A549 (cell line): ENCODE measurements at regions not wholly inside any gene's neighbourhood (a gene's known extent, or its start where the extent isn't known, plus 50 kb on each side); places are given as distances from the start of the nearest gene placed in this dataset.

ENCODE experiments used
- ATAC-seq, 2 experiments: fragments of 200-7000 bp in 1 of 2; fragments of >200 bp in 1 of 2; cut with Nextera tagmentation in 1 of 2; cut with Tn5 transposase in 1 of 2; 3 replicates each; pipeline versions ENCODE4 v1.8.0 to v1.9.1; 2018 to 2020; ENCODE audit warnings: mild to moderate bottlenecking in 1 of 2, moderate library complexity in 1 of 2
- CTCF ChIA-PET: fragments of 300-600 bp; sonication (Branson Sonifier 250); formaldehyde crosslinking; extraction: SDS; loops from one replicate; lab custom pipeline; 2021; ENCODE audit warnings: antibody characterized with exemption, inconsistent platforms; lab: Yijun Ruan, JAX
- POLR2A ChIA-PET: fragments of 350-600 bp; formaldehyde crosslinking; extraction: SDS; loops from one replicate; lab custom pipeline; 2021; ENCODE audit warnings: antibody characterized with exemption, inconsistent platforms; lab: Yijun Ruan, JAX
- DNase-seq, 2 experiments: peaks; one replicate each; pipeline versions ENCODE4 v3.0.0 to v3.0.0-alpha.2; 2011 to 2016; ENCODE audit warnings: low read depth in 1 of 2, low spot score in 1 of 2
- FAIRE-seq: peaks from 2 replicates; lab custom pipeline; 2011; peaks lifted over from hg19 to GRCh38; lab: Jason Lieb, UNC
- H3K27ac ChIP-seq, 2 experiments: fragments of >200 bp; sonication (Bioruptor Twin); formaldehyde crosslinking; 3 replicates each; pipeline ENCODE4 v1.5.1; 2016 to 2017
- H3K4me1 ChIP-seq: fragments of >200 bp; sonication (Bioruptor Twin); formaldehyde crosslinking; 3 replicates; pipeline ENCODE4 v1.6.1; 2016
- H3K4me2 ChIP-seq: fragments of >200 bp; sonication (Bioruptor Twin); formaldehyde crosslinking; 3 replicates; pipeline ENCODE4 v1.6.1; 2016
- H3K4me3 ChIP-seq: fragments of >200 bp; sonication (Bioruptor Twin); formaldehyde crosslinking; 3 replicates; pipeline ENCODE4 v1.5.1; 2016
- H3K9me3 ChIP-seq: fragments of >200 bp; sonication (Bioruptor Twin); formaldehyde crosslinking; 3 replicates; pipeline ENCODE4 v1.6.1; 2016
- BHLHE40 ChIP-seq: IDR thresholded peaks from 2 replicates; pipeline ENCODE4 v1.6.1; 2012; ENCODE audit warnings: low read depth, low read length, inconsistent platforms
- CEBPB ChIP-seq, 2 experiments: fragments of >200 bp in 1 of 2; sonication (Bioruptor Twin) in 1 of 2; formaldehyde crosslinking in 1 of 2; IDR thresholded peaks; 2 replicates each; pipeline ENCODE4 v1.6.1; 2012 to 2016
- CHD2 ChIP-seq: fragments of 150-350 bp; IDR thresholded peaks from 2 replicates; pipeline ENCODE4 v1.6.1; 2014; ENCODE audit warnings: low read length; ENCODE audit not compliant: partially characterized antibody
- EHMT2 ChIP-seq: fragments of 200-600 bp; sonication (generic); IDR thresholded peaks from 2 replicates; pipeline ENCODE4 v1.6.1; 2016; ENCODE audit warnings: antibody characterized with exemption, low read depth, mild to moderate bottlenecking, moderate library complexity
- ESRRA ChIP-seq: fragments of 150-350 bp; IDR thresholded peaks from 2 replicates; pipeline ENCODE4 v1.6.1; 2014; ENCODE audit warnings: mild to moderate bottlenecking, low read length, borderline replicate concordance
- HDAC2 ChIP-seq: fragments of 200-600 bp; sonication (generic); IDR thresholded peaks from 2 replicates; pipeline ENCODE4 v1.6.1; 2016
- HEYL ChIP-seq: fragments of 250-450 bp; sonication (Bioruptor Pico); IDR thresholded peaks from 2 replicates; pipeline ENCODE4 v1.8.0; 2021; ENCODE audit warnings: mild to moderate bottlenecking, moderate library complexity
- HOXA7 ChIP-seq: fragments of 250-450 bp; sonication (Bioruptor Pico); IDR thresholded peaks from 2 replicates; pipeline ENCODE4 v1.5.0; 2020; ENCODE audit warnings: mild to moderate bottlenecking, moderate library complexity
- HOXB13 ChIP-seq: fragments of 250-450 bp; sonication (Bioruptor Pico); IDR thresholded peaks from 2 replicates; pipeline ENCODE4 v1.5.0; 2020; ENCODE audit warnings: low read depth, mild to moderate bottlenecking, moderate library complexity
- HOXB5 ChIP-seq: fragments of 250-450 bp; sonication (Bioruptor Pico); IDR thresholded peaks from 2 replicates; pipeline ENCODE4 v1.5.0; 2020; ENCODE audit warnings: mild to moderate bottlenecking, moderate library complexity
- JUNB ChIP-seq: fragments of >200 bp; sonication (Bioruptor Twin); formaldehyde crosslinking; IDR thresholded peaks from 2 replicates; pipeline ENCODE4 v1.6.1; 2016
- KDM5A ChIP-seq: fragments of 200-600 bp; sonication (generic); IDR thresholded peaks from 2 replicates; pipeline ENCODE4 v1.6.1; 2016; ENCODE audit warnings: antibody characterized with exemption, mild to moderate bottlenecking
- MYC ChIP-seq: IDR thresholded peaks from 2 replicates; pipeline ENCODE4 v1.6.1; 2012; ENCODE audit warnings: mild to moderate bottlenecking, inconsistent platforms, low read length, improper control_type of control experiment, borderline replicate concordance
- NPAS2 ChIP-seq: fragments of 250-450 bp; sonication (Bioruptor Pico); IDR thresholded peaks from 2 replicates; pipeline ENCODE4 v1.8.0; 2022; ENCODE audit warnings: mild to moderate bottlenecking, moderate library complexity, borderline replicate concordance
- POLR2A ChIP-seq: IDR thresholded peaks from 2 replicates; pipeline ENCODE4 v1.6.1; 2012; ENCODE audit warnings: mild to moderate bottlenecking, low read length
- RFX5 ChIP-seq: fragments of 450-650 bp; IDR thresholded peaks from 2 replicates; pipeline ENCODE4 v1.7.1; 2014; ENCODE audit warnings: antibody characterized with exemption, mild to moderate bottlenecking, moderate library complexity
- SMC3 ChIP-seq: fragments of >200 bp; sonication (Bioruptor Twin); formaldehyde crosslinking; IDR thresholded peaks from 3 replicates; pipeline ENCODE4 v1.6.1; 2018; ENCODE audit warnings: inconsistent platforms
- TFCP2L1 ChIP-seq: fragments of 250-450 bp; sonication (Bioruptor Pico); IDR thresholded peaks from 2 replicates; pipeline ENCODE4 v1.5.0; 2021; ENCODE audit warnings: mild to moderate bottlenecking
- ZSCAN20 ChIP-seq: fragments of 250-450 bp; sonication (Bioruptor Pico); IDR thresholded peaks from 2 replicates; pipeline ENCODE4 v1.8.0; 2022; ENCODE audit warnings: mild to moderate bottlenecking, moderate library complexity
- WGBS: methylation state at CpG from one replicate; pipeline ENCODE4 v1.1.6; 2017; ENCODE audit errors: missing lambda C conversion rate; 5-methylcytosine and 5-hydroxymethylcytosine counted together
- TF ChIP-seq, protein P1 (sequence below): IDR thresholded peaks from 2 replicates; pipeline ENCODE4 v1.6.1; 2012
- TF ChIP-seq, protein P2 (sequence below): fragments of >200 bp; sonication (Bioruptor Twin); formaldehyde crosslinking; IDR thresholded peaks from 3 replicates; pipeline ENCODE4 v1.6.1; 2016
- TF ChIP-seq, protein P3 (sequence below): fragments of 250-450 bp; sonication (Bioruptor Pico); IDR thresholded peaks from 2 replicates; pipeline ENCODE4 v1.5.0; 2021; ENCODE audit warnings: mild to moderate bottlenecking, moderate library complexity, borderline replicate concordance
- TF ChIP-seq, protein P4 (sequence below): fragments of 250-450 bp; sonication (Bioruptor Pico); IDR thresholded peaks from 2 replicates; pipeline ENCODE4 v1.5.0; 2020; ENCODE audit warnings: low read depth, mild to moderate bottlenecking, moderate library complexity
- TF ChIP-seq, protein P5 (sequence below): fragments of 150-350 bp; IDR thresholded peaks from 2 replicates; pipeline ENCODE4 v1.6.1; 2014; ENCODE audit warnings: low read depth, mild to moderate bottlenecking, low read length
- TF ChIP-seq, protein P6 (sequence below): fragments of 200-600 bp; sonication (generic); IDR thresholded peaks from 2 replicates; pipeline ENCODE4 v1.6.1; 2016; ENCODE audit warnings: antibody characterized with exemption, mild to moderate bottlenecking, moderate library complexity
- TF ChIP-seq, protein P7 (sequence below): IDR thresholded peaks from 2 replicates; pipeline ENCODE4 v1.6.1; 2012; ENCODE audit warnings: low read depth, borderline replicate concordance

DNA sequence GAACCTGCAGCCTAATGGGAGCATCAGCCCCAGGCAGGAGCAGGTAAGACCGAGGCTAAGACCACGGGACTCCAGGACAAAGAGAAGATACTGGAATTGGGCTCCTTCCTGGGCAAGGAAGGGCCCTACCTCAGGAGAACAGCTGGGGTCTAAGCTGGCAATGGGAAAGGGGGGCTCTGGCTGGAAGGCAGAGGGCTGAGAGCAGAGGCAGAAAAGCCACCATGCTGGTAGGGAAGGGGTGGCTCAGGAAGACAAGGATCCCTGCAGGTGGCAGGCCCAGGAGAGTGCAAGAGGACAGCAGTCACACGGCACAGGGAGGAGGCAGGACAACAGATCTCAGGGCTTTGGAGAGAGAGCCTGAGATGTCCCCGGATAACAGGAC, 203.5 kb downstream of the NDUFA10 start:
- TF ChIP-seq, protein P1, sequence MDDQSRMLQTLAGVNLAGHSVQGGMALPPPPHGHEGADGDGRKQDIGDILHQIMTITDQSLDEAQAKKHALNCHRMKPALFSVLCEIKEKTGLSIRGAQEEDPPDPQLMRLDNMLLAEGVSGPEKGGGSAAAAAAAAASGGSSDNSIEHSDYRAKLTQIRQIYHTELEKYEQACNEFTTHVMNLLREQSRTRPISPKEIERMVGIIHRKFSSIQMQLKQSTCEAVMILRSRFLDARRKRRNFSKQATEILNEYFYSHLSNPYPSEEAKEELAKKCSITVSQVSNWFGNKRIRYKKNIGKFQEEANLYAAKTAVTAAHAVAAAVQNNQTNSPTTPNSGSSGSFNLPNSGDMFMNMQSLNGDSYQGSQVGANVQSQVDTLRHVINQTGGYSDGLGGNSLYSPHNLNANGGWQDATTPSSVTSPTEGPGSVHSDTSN = no peak
- TF ChIP-seq HOXB13 (CRISPR knock-in tag) = no peak
- no peak for TF ChIP-seq CHD2
- TF ChIP-seq ZSCAN20 (CRISPR knock-in tag) = no peak
- no peak for TF ChIP-seq ESRRA
- no peak for TF ChIP-seq HOXB5 (CRISPR knock-in tag)
- no peak for TF ChIP-seq TFCP2L1
- TF ChIP-seq, protein P2, sequence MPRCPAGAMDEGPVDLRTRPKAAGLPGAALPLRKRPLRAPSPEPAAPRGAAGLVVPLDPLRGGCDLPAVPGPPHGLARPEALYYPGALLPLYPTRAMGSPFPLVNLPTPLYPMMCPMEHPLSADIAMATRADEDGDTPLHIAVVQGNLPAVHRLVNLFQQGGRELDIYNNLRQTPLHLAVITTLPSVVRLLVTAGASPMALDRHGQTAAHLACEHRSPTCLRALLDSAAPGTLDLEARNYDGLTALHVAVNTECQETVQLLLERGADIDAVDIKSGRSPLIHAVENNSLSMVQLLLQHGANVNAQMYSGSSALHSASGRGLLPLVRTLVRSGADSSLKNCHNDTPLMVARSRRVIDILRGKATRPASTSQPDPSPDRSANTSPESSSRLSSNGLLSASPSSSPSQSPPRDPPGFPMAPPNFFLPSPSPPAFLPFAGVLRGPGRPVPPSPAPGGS = no peak
- no peak for TF ChIP-seq BHLHE40
- TF ChIP-seq, protein P3, sequence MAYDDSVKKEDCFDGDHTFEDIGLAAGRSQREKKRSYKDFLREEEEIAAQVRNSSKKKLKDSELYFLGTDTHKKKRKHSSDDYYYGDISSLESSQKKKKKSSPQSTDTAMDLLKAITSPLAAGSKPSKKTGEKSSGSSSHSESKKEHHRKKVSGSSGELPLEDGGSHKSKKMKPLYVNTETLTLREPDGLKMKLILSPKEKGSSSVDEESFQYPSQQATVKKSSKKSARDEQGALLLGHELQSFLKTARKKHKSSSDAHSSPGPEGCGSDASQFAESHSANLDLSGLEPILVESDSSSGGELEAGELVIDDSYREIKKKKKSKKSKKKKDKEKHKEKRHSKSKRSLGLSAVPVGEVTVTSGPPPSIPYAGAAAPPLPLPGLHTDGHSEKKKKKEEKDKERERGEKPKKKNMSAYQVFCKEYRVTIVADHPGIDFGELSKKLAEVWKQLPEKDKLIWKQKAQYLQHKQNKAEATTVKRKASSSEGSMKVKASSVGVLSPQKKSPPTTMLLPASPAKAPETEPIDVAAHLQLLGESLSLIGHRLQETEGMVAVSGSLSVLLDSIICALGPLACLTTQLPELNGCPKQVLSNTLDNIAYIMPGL (CRISPR knock-in tag) = no peak
- no peak for TF ChIP-seq MYC
- no peak for TF ChIP-seq CEBPB (IDR thresholded peaks at IDR 0.05)
- no peak for TF ChIP-seq NPAS2 (CRISPR knock-in tag)
- TF ChIP-seq, protein P4, sequence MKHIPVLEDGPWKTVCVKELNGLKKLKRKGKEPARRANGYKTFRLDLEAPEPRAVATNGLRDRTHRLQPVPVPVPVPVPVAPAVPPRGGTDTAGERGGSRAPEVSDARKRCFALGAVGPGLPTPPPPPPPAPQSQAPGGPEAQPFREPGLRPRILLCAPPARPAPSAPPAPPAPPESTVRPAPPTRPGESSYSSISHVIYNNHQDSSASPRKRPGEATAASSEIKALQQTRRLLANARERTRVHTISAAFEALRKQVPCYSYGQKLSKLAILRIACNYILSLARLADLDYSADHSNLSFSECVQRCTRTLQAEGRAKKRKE (CRISPR knock-in tag) = no peak
- TF ChIP-seq, protein P5, sequence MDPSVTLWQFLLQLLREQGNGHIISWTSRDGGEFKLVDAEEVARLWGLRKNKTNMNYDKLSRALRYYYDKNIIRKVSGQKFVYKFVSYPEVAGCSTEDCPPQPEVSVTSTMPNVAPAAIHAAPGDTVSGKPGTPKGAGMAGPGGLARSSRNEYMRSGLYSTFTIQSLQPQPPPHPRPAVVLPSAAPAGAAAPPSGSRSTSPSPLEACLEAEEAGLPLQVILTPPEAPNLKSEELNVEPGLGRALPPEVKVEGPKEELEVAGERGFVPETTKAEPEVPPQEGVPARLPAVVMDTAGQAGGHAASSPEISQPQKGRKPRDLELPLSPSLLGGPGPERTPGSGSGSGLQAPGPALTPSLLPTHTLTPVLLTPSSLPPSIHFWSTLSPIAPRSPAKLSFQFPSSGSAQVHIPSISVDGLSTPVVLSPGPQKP = no peak
- Histone ChIP-seq H3K9me3 (no peaks in the 10 kb centered on the region), H3K4me3 (no peak overlapping the region), H3K27ac (no peak overlapping the region), H3K4me2 (no peak overlapping the region), H3K4me1 (no peaks in the 10 kb centered on the region)
- FAIRE-seq (no peak), ATAC-seq (no peak), DNase-seq (no peak)
- WGBS = 28% methylated on average over 4 of the region's 4 CpGs
- CTCF ChIA-PET = no interaction called here
- POLR2A ChIA-PET = no interaction called here

DNA sequence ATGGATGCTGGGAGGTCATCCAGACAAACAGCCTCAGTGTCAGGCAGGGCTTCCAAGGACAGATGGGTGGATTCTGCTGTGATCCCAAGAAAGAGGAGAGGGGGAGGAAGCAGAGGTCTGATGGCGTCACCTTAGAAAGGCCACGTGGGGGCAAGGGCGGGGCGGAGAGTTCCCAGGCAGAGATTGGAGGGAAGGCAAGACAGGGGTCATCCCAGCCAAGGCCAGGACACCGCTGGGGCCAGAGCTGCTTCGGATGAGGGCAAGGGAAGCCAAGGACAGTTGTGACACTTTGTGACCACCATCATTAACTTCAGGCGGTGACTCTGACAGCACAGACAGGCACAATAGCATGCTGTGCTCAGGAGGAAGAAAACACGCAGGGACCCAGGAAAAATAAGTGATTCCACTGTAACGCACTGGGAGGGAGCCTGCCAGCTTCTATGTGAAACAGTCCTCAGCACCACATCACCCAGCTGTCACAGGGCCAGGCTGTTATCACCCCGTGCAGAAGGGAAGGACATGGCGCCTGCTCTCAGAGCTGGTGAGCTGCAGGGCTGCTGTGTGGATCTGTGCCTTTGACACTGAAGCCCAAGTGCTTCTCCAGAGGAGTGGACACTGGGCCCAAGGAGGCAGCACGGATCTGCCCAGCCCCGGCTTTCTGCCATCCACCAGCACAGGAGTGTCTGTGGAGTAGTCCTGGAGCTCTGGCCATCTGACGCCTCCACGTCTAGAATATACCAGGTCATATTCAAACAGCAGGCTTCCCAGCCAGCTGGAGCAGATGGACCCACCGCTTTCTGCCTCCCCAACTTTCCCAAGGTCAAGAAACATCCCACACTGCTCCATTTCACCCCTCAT, 204.1 kb downstream of the NDUFA10 start:
- H3K4me1 ChIP-seq = no peaks in the 10 kb centered on the region
- CTCF ChIA-PET = no interaction called here
- ATAC-seq (no peak; a peak in 1 of 6 replicates), FAIRE-seq (no peak), DNase-seq (no peak)
- no peak for TF ChIP-seq JUNB
- TF ChIP-seq CEBPB (IDR thresholded peaks at IDR 0.05) = no peak
- TF ChIP-seq, protein P6, sequence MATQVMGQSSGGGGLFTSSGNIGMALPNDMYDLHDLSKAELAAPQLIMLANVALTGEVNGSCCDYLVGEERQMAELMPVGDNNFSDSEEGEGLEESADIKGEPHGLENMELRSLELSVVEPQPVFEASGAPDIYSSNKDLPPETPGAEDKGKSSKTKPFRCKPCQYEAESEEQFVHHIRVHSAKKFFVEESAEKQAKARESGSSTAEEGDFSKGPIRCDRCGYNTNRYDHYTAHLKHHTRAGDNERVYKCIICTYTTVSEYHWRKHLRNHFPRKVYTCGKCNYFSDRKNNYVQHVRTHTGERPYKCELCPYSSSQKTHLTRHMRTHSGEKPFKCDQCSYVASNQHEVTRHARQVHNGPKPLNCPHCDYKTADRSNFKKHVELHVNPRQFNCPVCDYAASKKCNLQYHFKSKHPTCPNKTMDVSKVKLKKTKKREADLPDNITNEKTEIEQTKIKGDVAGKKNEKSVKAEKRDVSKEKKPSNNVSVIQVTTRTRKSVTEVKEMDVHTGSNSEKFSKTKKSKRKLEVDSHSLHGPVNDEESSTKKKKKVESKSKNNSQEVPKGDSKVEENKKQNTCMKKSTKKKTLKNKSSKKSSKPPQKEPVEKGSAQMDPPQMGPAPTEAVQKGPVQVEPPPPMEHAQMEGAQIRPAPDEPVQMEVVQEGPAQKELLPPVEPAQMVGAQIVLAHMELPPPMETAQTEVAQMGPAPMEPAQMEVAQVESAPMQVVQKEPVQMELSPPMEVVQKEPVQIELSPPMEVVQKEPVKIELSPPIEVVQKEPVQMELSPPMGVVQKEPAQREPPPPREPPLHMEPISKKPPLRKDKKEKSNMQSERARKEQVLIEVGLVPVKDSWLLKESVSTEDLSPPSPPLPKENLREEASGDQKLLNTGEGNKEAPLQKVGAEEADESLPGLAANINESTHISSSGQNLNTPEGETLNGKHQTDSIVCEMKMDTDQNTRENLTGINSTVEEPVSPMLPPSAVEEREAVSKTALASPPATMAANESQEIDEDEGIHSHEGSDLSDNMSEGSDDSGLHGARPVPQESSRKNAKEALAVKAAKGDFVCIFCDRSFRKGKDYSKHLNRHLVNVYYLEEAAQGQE = no peak
- no peak for TF ChIP-seq BHLHE40
- TF ChIP-seq POLR2A = no peak
- no peak for TF ChIP-seq HDAC2
- TF ChIP-seq EHMT2 = no peak
- no peak for TF ChIP-seq RFX5
- no peak for TF ChIP-seq HOXA7 (CRISPR knock-in tag)
- no peak for TF ChIP-seq MYC
- no peak for TF ChIP-seq HEYL
- TF ChIP-seq KDM5A = no peak
- no peak for TF ChIP-seq SMC3
- TF ChIP-seq, protein P7, sequence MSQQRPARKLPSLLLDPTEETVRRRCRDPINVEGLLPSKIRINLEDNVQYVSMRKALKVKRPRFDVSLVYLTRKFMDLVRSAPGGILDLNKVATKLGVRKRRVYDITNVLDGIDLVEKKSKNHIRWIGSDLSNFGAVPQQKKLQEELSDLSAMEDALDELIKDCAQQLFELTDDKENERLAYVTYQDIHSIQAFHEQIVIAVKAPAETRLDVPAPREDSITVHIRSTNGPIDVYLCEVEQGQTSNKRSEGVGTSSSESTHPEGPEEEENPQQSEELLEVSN = no peak
- WGBS = 56% methylated on average over 15 of the region's 16 CpGs
- POLR2A ChIA-PET = no interaction called here
- no peak overlapping the region for H3K4me3 ChIP-seq
- H3K4me2 ChIP-seq = no peak overlapping the region
- no peaks in the 10 kb centered on the region for H3K9me3 ChIP-seq
- no peak overlapping the region for H3K27ac ChIP-seq
